HG02852 (cell line): ENCODE measurements at regions not wholly inside any gene's neighbourhood (a gene's known extent, or its start where the extent isn't known, plus 50 kb on each side); places are given as distances from the start of the nearest gene placed in this dataset.
"Not testable (repeated sequence)": the region's sequence is repeated elsewhere in the genome, so short reads cannot be mapped to it uniquely, and the experiment has no call there.

Experiments used
- ATAC-seq: cut with Tn5 transposase; IDR thresholded peaks from one replicate; pipeline ENCODE4 v1.9.1; 2021; ENCODE audit warnings: mild to moderate bottlenecking, moderate library complexity; ENCODE audit not compliant: unreplicated experiment

GRCh38 chr14:37784827-37785223 lies 189.4 kb downstream of the TTC6 start:
- ATAC-seq = not testable (repeated sequence)

- not testable (repeated sequence) for ATAC-seq
Measured at GRCh38 chr14:37785298-37785697, 189.9 kb downstream of the TTC6 start.

- ATAC-seq = not testable (repeated sequence)
Measured at GRCh38 chr14:37786114-37786625, 190.7 kb downstream of the TTC6 start.

- ATAC-seq = no peak
Measured at GRCh38 chr14:37787879-37788494, 192.6 kb downstream of the TTC6 start.

GRCh38 chr14:37791384-37792036 lies 196.1 kb downstream of the TTC6 start:
- no peak for ATAC-seq

- no peak for ATAC-seq
Measured at GRCh38 chr14:37792124-37792523, 196.7 kb downstream of the TTC6 start.

GRCh38 chr14:37796703-37797416 lies 201.4 kb downstream of the TTC6 start:
- no peak for ATAC-seq

- no peak for ATAC-seq
Measured at GRCh38 chr14:37797675-37798074, 202.2 kb downstream of the TTC6 start.

- no peak for ATAC-seq
Measured at GRCh38 chr14:37807722-37808121, 212.3 kb downstream of the TTC6 start.

- no peak for ATAC-seq
Measured at GRCh38 chr14:37810094-37810801, 214.8 kb downstream of the TTC6 start.

- ATAC-seq = no peak
Measured at GRCh38 chr14:37813732-37814131, 218.3 kb downstream of the TTC6 start.

GRCh38 chr14:37816135-37816534 lies 220.7 kb downstream of the TTC6 start:
- ATAC-seq = no peak

GRCh38 chr14:37816743-37817295 lies 221.4 kb downstream of the TTC6 start:
- no peak for ATAC-seq

GRCh38 chr14:37819155-37820015 lies 224.0 kb downstream of the TTC6 start:
- ATAC-seq = no peak

GRCh38 chr14:37820810-37821209 lies 225.4 kb downstream of the TTC6 start:
- ATAC-seq = not testable (repeated sequence)

- no peak for ATAC-seq
Measured at GRCh38 chr14:37824939-37825712, 229.7 kb downstream of the TTC6 start.

GRCh38 chr14:37826869-37827268 lies 231.4 kb downstream of the TTC6 start:
- no peak for ATAC-seq

- no peak for ATAC-seq
Measured at GRCh38 chr14:37830271-37830670, 234.8 kb downstream of the TTC6 start.

GRCh38 chr14:37834275-37834674 lies 238.8 kb downstream of the TTC6 start:
- ATAC-seq = no peak
